HG03175 (cell line): ENCODE measurements at regions not wholly inside any gene's neighbourhood (a gene's known extent, or its start where the extent isn't known, plus 50 kb on each side); places are given as distances from the start of the nearest gene placed in this dataset.

Experiments
- ATAC-seq: cut with Tn5 transposase; IDR thresholded peaks from one replicate; pipeline ENCODE4 v1.9.1; 2021; ENCODE audit warnings: mild to moderate bottlenecking, moderate library complexity; ENCODE audit not compliant: unreplicated experiment

- ATAC-seq, result no peak
These were observed 354.8 kb upstream of the SOX5 start for GRCh38 chr12:24304285-24304684.

- no peak for ATAC-seq
These were observed 353.2 kb upstream of the SOX5 start for GRCh38 chr12:24302708-24303107.

GRCh38 chr12:24297516-24297915 is 348.0 kb upstream of the SOX5 start:
- no peak for ATAC-seq

GRCh38 chr12:24293549-24293948 is 344.1 kb upstream of the SOX5 start:
- no peak for ATAC-seq

GRCh38 chr12:24287963-24288362 is 338.5 kb upstream of the SOX5 start:
- no peak for ATAC-seq

- ATAC-seq, result no peak
These were observed 336.0 kb upstream of the SOX5 start for GRCh38 chr12:24285448-24285847.

GRCh38 chr12:24281341-24281740 is 331.9 kb upstream of the SOX5 start:
- ATAC-seq, result no peak

GRCh38 chr12:24280056-24280842 is 330.8 kb upstream of the SOX5 start:
- no peak for ATAC-seq

- ATAC-seq, result no peak
These were observed 329.4 kb upstream of the SOX5 start for GRCh38 chr12:24278832-24279231.

- no peak for ATAC-seq
These were observed 321.5 kb upstream of the SOX5 start for GRCh38 chr12:24270965-24271364.

- ATAC-seq, result no peak
These were observed 321.0 kb upstream of the SOX5 start for GRCh38 chr12:24270464-24270863.

GRCh38 chr12:24268663-24269186 is 319.3 kb upstream of the SOX5 start:
- ATAC-seq, result no peak

GRCh38 chr12:24266982-24267381 is 317.5 kb upstream of the SOX5 start:
- ATAC-seq, result no peak

GRCh38 chr12:24256684-24257083 is 307.2 kb upstream of the SOX5 start:
- ATAC-seq, result no peak

GRCh38 chr12:24255920-24256665 is 306.6 kb upstream of the SOX5 start:
- ATAC-seq, result no peak

- ATAC-seq, result no peak
These were observed 303.1 kb upstream of the SOX5 start for GRCh38 chr12:24252602-24253001.

GRCh38 chr12:24246934-24247333 is 297.5 kb upstream of the SOX5 start:
- ATAC-seq, result no peak

- no peak for ATAC-seq
These were observed 296.9 kb upstream of the SOX5 start for GRCh38 chr12:24246376-24246775.

- ATAC-seq, result no peak
These were observed 295.3 kb upstream of the SOX5 start for GRCh38 chr12:24244801-24245200.

- ATAC-seq, result no peak
These were observed 294.8 kb upstream of the SOX5 start for GRCh38 chr12:24244231-24244630.

GRCh38 chr12:24240707-24241106 is 291.2 kb upstream of the SOX5 start:
- ATAC-seq, result no peak
